ENCODE measurements at regions not wholly inside any gene's neighbourhood (a gene's known extent, or its start where the extent isn't known, plus 50 kb on each side); places are given as distances from the start of the nearest gene placed in this dataset.

GRCh38 chr6:169997187-169997929 lies 245.9 kb downstream of the ERMARD start:
- Histone ChIP-seq H4K91ac (ENCODE audit: low read depth, low read length) (no peak overlapping the region), H3K27me3 (ENCODE audit: insufficient read depth, low read length) (no peaks in the 10 kb centered on the region), H4K12ac (ENCODE audit: low read depth, low read length) (no peak overlapping the region), H2BK120ac (ENCODE audit: insufficient read depth, low read length, poor library complexity) (no peak overlapping the region), H3K4ac (ENCODE audit: low read depth, low read length) (no peak overlapping the region), H3K14ac (ENCODE audit: low read length) (no peak overlapping the region), H2AK5ac (ENCODE audit: low read length) (no peak overlapping the region), H3K36me3 (ENCODE audit: control insufficient read depth in 1 of 2, insufficient read depth in 2 of 2, low read length in 2 of 2) (no peaks in the 10 kb centered on the region), H3K4me2 (ENCODE audit: low read length) (no peak overlapping the region), H4K8ac (ENCODE audit: low read depth, low read length) (no peak overlapping the region), H2AFZ (ENCODE audit: insufficient read depth, low read length, poor library complexity) (no peak overlapping the region), H3K18ac (ENCODE audit: low read length) (no peak overlapping the region), H2BK12ac (ENCODE audit: low read length) (no peak overlapping the region), H3K4me1 (ENCODE audit: control insufficient read depth in 1 of 2, insufficient read depth in 2 of 2, low read length in 2 of 2) (peaks cover 4 to 8% of the 10 kb centered on the region in 2 experiments), H3K79me2 (ENCODE audit: control insufficient read depth, insufficient read depth, low read length, poor library complexity) (no peaks in the 10 kb centered on the region), H3K23ac (ENCODE audit: low read length) (no peak overlapping the region), H3K4me3 (ENCODE audit: low read depth, low read length) (no peak overlapping the region), H2BK5ac (ENCODE audit: low read depth, low read length, poor library complexity) (no peak overlapping the region), H3K27ac (ENCODE audit: low read depth, low read length) (no peak overlapping the region), H3K9me3 (ENCODE audit: insufficient read depth, low read depth, low read length) (peaks cover 9% of the 10 kb centered on the region), H3K9ac (ENCODE audit: low read length) (no peak overlapping the region), H3K79me1 (ENCODE audit: low read length) (no peaks in the 10 kb centered on the region)
- peak in 1 of 2 donors; percentile 6 for DNase-seq
- WGBS (ENCODE audit: extremely low coverage, insufficient coverage, insufficient read length) = no CpG with 5 or more reads among the region's 11 CpGs

GRCh38 chr6:169996378-169997051 lies 245.1 kb downstream of the ERMARD start:
- H3K4me3 ChIP-seq (ENCODE audit: low read depth, low read length) = no peak overlapping the region
- H3K4ac ChIP-seq (ENCODE audit: low read depth, low read length) = no peak overlapping the region
- no peaks in the 10 kb centered on the region for H3K79me1 ChIP-seq (ENCODE audit: low read length)
- no peak overlapping the region for H2BK12ac ChIP-seq (ENCODE audit: low read length)
- H4K91ac ChIP-seq (ENCODE audit: low read depth, low read length) = no peak overlapping the region
- DNase-seq = no peak
- H4K12ac ChIP-seq (ENCODE audit: low read depth, low read length) = no peak overlapping the region
- no peak overlapping the region for H3K14ac ChIP-seq (ENCODE audit: low read length)
- no peak overlapping the region for H3K9ac ChIP-seq (ENCODE audit: low read length)
- H4K8ac ChIP-seq (ENCODE audit: low read depth, low read length) = no peak overlapping the region
- no peak overlapping the region for H3K27ac ChIP-seq (ENCODE audit: low read depth, low read length)
- H3K18ac ChIP-seq (ENCODE audit: low read length) = no peak overlapping the region
- H3K9me3 ChIP-seq (ENCODE audit: insufficient read depth, low read depth, low read length) = peaks cover 6% of the 10 kb centered on the region
- no peak overlapping the region for H2BK5ac ChIP-seq (ENCODE audit: low read depth, low read length, poor library complexity)
- H3K36me3 ChIP-seq (ENCODE audit: control insufficient read depth in 1 of 2, insufficient read depth in 2 of 2, low read length in 2 of 2) = no peaks in the 10 kb centered on the region
- no peak overlapping the region for H2AK5ac ChIP-seq (ENCODE audit: low read length)
- no peak overlapping the region for H2BK120ac ChIP-seq (ENCODE audit: insufficient read depth, low read length, poor library complexity)
- H3K23ac ChIP-seq (ENCODE audit: low read length) = no peak overlapping the region
- H2AFZ ChIP-seq (ENCODE audit: insufficient read depth, low read length, poor library complexity) = no peak overlapping the region
- no peaks in the 10 kb centered on the region for H3K79me2 ChIP-seq (ENCODE audit: control insufficient read depth, insufficient read depth, low read length, poor library complexity)
- H3K27me3 ChIP-seq (ENCODE audit: insufficient read depth, low read length) = no peaks in the 10 kb centered on the region
- H3K4me2 ChIP-seq (ENCODE audit: low read length) = no peak overlapping the region
- peaks cover 4 to 8% of the 10 kb centered on the region in 2 experiments for H3K4me1 ChIP-seq (ENCODE audit: control insufficient read depth in 1 of 2, insufficient read depth in 2 of 2, low read length in 2 of 2)
- whole genome bisulfite sequencing (ENCODE audit: extremely low coverage, insufficient coverage, insufficient read length) = 100% methylated on average over 2 of the region's 5 CpGs

- Histone ChIP-seq H3K79me1 (ENCODE audit: low read length) (no peaks in the 10 kb centered on the region), H2AK5ac (ENCODE audit: low read length) (no peak overlapping the region), H3K18ac (ENCODE audit: low read length) (no peak overlapping the region), H4K8ac (ENCODE audit: low read depth, low read length) (no peak overlapping the region), H3K27me3 (ENCODE audit: insufficient read depth, low read length) (no peaks in the 10 kb centered on the region), H3K23ac (ENCODE audit: low read length) (no peak overlapping the region), H4K12ac (ENCODE audit: low read depth, low read length) (no peak overlapping the region), H2BK12ac (ENCODE audit: low read length) (no peak overlapping the region), H3K9me3 (ENCODE audit: insufficient read depth, low read depth, low read length) (peaks cover 5% of the 10 kb centered on the region), H3K36me3 (ENCODE audit: control insufficient read depth in 1 of 2, insufficient read depth in 2 of 2, low read length in 2 of 2) (no peaks in the 10 kb centered on the region), H3K4me3 (ENCODE audit: low read depth, low read length) (no peak overlapping the region), H3K9ac (ENCODE audit: low read length) (no peak overlapping the region), H3K4me2 (ENCODE audit: low read length) (no peak overlapping the region), H3K14ac (ENCODE audit: low read length) (no peak overlapping the region), H3K4ac (ENCODE audit: low read depth, low read length) (no peak overlapping the region), H3K4me1 (ENCODE audit: control insufficient read depth in 1 of 2, insufficient read depth in 2 of 2, low read length in 2 of 2) (peaks cover 4 to 8% of the 10 kb centered on the region in 2 experiments), H4K91ac (ENCODE audit: low read depth, low read length) (no peak overlapping the region), H2BK5ac (ENCODE audit: low read depth, low read length, poor library complexity) (no peak overlapping the region), H3K27ac (ENCODE audit: low read depth, low read length) (no peak overlapping the region), H2AFZ (ENCODE audit: insufficient read depth, low read length, poor library complexity) (no peak overlapping the region), H2BK120ac (ENCODE audit: insufficient read depth, low read length, poor library complexity) (no peak overlapping the region), H3K79me2 (ENCODE audit: control insufficient read depth, insufficient read depth, low read length, poor library complexity) (no peaks in the 10 kb centered on the region)
- DNase-seq = no peak
- WGBS (ENCODE audit: extremely low coverage, insufficient coverage, insufficient read length) = no CpG with 5 or more reads among the region's 8 CpGs
These were observed 243.3 kb downstream of the ERMARD start for GRCh38 chr6:169994739-169995138.

GRCh38 chr6:169993861-169994481 lies 242.5 kb downstream of the ERMARD start:
- Histone ChIP-seq H4K8ac (ENCODE audit: low read depth, low read length) (no peak overlapping the region), H4K91ac (ENCODE audit: low read depth, low read length) (no peak overlapping the region), H3K9ac (ENCODE audit: low read length) (no peak overlapping the region), H3K79me1 (ENCODE audit: low read length) (no peaks in the 10 kb centered on the region), H3K36me3 (ENCODE audit: control insufficient read depth in 1 of 2, insufficient read depth in 2 of 2, low read length in 2 of 2) (no peaks in the 10 kb centered on the region), H3K27ac (ENCODE audit: low read depth, low read length) (no peak overlapping the region), H3K23ac (ENCODE audit: low read length) (no peak overlapping the region), H2BK120ac (ENCODE audit: insufficient read depth, low read length, poor library complexity) (no peak overlapping the region), H3K18ac (ENCODE audit: low read length) (no peak overlapping the region), H3K4ac (ENCODE audit: low read depth, low read length) (no peak overlapping the region), H3K79me2 (ENCODE audit: control insufficient read depth, insufficient read depth, low read length, poor library complexity) (no peaks in the 10 kb centered on the region), H4K12ac (ENCODE audit: low read depth, low read length) (no peak overlapping the region), H2AK5ac (ENCODE audit: low read length) (peak overlapping the region; percentile 24), H3K14ac (ENCODE audit: low read length) (no peak overlapping the region), H2BK12ac (ENCODE audit: low read length) (no peak overlapping the region), H2AFZ (ENCODE audit: insufficient read depth, low read length, poor library complexity) (no peak overlapping the region), H3K27me3 (ENCODE audit: insufficient read depth, low read length) (no peaks in the 10 kb centered on the region), H3K9me3 (ENCODE audit: insufficient read depth, low read depth, low read length) (peaks cover 5% of the 10 kb centered on the region), H3K4me2 (ENCODE audit: low read length) (no peak overlapping the region), H2BK5ac (ENCODE audit: low read depth, low read length, poor library complexity) (no peak overlapping the region), H3K4me3 (ENCODE audit: low read depth, low read length) (no peak overlapping the region), H3K4me1 (ENCODE audit: control insufficient read depth in 1 of 2, insufficient read depth in 2 of 2, low read length in 2 of 2) (peaks cover 4 to 8% of the 10 kb centered on the region in 2 experiments)
- whole genome bisulfite sequencing (ENCODE audit: extremely low coverage, insufficient coverage, insufficient read length) = no CpG with 5 or more reads among the region's 16 CpGs
- no peak for DNase-seq

Measured in trophoblast cell (in vitro differentiated cells and primary cell).